ENCODE measurements at regions not wholly inside any gene's neighbourhood (a gene's known extent, or its start where the extent isn't known, plus 50 kb on each side); places are given as distances from the start of the nearest gene placed in this dataset.

DNA sequence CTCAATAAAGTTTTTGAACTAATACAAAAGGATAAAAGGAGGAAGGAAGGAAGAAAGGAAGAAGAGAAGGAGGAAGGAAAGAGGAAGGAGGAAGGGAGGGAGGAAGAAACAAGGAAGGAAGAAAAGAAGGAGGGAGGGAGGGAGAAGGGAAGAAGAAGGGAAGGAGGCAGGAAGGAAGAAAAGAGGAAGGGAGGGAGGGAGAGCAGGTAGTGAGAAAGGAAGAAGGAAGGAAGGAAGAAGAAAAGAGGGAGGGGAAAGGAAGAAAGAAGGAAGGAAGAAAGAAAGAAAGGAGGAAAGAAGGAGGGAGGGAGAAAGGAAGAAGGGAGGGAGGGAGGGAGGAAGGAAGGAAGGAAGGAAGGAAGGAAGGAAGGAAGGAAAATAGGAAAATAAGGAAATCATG is 263.8 kb upstream of the C16orf82 start:
- peaks cover 77% of the 10 kb centered on the region for H3K27me3 ChIP-seq (ENCODE audit: insufficient read depth, low read depth, severe bottlenecking)
- no peaks in the 10 kb centered on the region for H3K9me3 ChIP-seq (ENCODE audit: severe bottlenecking)
- H3K27ac ChIP-seq, result no peak overlapping the region
- no peak for DNase-seq
- H3K36me3 ChIP-seq, result no peaks in the 10 kb centered on the region
- TF ChIP-seq, protein P1, sequence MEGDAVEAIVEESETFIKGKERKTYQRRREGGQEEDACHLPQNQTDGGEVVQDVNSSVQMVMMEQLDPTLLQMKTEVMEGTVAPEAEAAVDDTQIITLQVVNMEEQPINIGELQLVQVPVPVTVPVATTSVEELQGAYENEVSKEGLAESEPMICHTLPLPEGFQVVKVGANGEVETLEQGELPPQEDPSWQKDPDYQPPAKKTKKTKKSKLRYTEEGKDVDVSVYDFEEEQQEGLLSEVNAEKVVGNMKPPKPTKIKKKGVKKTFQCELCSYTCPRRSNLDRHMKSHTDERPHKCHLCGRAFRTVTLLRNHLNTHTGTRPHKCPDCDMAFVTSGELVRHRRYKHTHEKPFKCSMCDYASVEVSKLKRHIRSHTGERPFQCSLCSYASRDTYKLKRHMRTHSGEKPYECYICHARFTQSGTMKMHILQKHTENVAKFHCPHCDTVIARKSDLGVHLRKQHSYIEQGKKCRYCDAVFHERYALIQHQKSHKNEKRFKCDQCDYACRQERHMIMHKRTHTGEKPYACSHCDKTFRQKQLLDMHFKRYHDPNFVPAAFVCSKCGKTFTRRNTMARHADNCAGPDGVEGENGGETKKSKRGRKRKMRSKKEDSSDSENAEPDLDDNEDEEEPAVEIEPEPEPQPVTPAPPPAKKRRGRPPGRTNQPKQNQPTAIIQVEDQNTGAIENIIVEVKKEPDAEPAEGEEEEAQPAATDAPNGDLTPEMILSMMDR (IDR thresholded peaks at IDR 0.05; ENCODE audit: low read depth, low read length), result no peak
- no peak overlapping the region for H3K4me3 ChIP-seq (ENCODE audit: low read depth, low read length)

DNA sequence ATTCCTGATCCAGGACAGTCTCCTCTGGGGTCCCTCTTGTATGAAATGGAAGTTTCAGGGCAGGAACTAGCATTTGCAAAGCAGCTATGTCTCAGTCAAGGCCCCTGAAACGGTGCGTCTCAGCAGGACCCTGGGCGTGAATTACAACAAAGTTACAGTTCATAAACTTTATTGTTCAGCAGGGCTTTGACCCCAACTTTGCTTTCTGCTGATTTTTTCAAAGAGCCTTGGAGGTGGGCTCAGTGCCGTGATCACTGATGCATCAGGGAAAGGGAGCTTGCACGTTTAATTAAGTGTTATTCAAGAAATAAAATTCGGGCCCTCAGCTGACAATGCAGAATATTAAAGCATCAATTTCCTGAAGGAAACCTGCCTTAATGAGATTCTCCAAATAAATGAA is 260.1 kb upstream of the C16orf82 start:
- Histone ChIP-seq H3K9me3 (ENCODE audit: severe bottlenecking) (no peaks in the 10 kb centered on the region), H3K27me3 (ENCODE audit: insufficient read depth, low read depth, severe bottlenecking) (peaks cover 62% of the 10 kb centered on the region), H3K4me3 (ENCODE audit: low read depth, low read length) (no peak overlapping the region), H3K27ac (no peak overlapping the region), H3K36me3 (no peaks in the 10 kb centered on the region)
- TF ChIP-seq, protein P1 (IDR thresholded peaks at IDR 0.05; ENCODE audit: low read depth, low read length), result no peak
- DNase-seq, result no peak

DNA sequence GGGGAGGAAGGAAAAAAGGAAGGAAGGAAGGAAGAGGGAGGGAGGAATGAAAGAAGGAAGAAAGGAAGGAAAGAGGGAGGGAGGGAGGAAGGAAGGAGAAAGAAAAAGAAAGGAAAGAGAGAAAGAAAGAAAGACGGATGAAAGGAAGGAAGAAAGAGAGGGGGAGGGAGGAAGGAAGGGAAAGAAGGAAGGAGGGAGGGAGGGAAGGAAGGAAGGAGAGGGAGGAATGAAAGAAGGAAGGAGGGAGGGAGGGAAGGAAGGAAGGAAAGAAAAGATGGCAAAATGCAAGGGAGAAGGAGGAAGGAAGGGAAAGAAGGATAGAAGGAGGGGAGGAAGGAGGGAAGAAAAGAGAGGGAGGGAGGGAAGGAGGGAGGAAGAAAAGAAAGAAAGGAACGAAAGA is 257.3 kb upstream of the C16orf82 start:
- no peaks in the 10 kb centered on the region for H3K36me3 ChIP-seq
- DNase-seq, result no peak
- TF ChIP-seq, protein P1 (IDR thresholded peaks at IDR 0.05; ENCODE audit: low read depth, low read length), result no peak
- H3K4me3 ChIP-seq (ENCODE audit: low read depth, low read length), result no peak overlapping the region
- H3K9me3 ChIP-seq (ENCODE audit: severe bottlenecking), result no peaks in the 10 kb centered on the region
- H3K27me3 ChIP-seq (ENCODE audit: insufficient read depth, low read depth, severe bottlenecking), result peaks cover 42% of the 10 kb centered on the region
- no peak overlapping the region for H3K27ac ChIP-seq

DNA sequence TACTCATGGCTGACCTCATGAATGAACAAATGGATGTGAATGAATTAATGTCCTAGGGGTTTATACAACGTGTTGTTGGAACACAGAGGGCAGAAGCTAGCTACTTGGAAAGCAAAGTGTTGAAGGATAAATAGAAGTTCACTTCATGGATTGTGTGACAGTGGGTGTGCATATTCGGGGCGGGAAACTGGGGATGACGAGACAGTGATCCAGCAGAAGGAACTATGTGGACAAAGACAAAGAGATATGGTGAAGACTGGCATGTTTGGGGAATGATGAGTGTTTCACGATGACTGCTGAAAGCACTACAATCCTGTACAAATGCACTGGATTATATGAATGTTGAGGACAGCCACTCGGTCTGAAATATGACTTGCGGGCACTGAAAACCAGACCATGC is 250.5 kb upstream of the C16orf82 start:
- H3K4me3 ChIP-seq (ENCODE audit: low read depth, low read length), result no peak overlapping the region
- no peak for DNase-seq
- no peak overlapping the region for H3K27ac ChIP-seq
- no peaks in the 10 kb centered on the region for H3K9me3 ChIP-seq (ENCODE audit: severe bottlenecking)
- no peaks in the 10 kb centered on the region for H3K36me3 ChIP-seq
- peaks cover 40% of the 10 kb centered on the region for H3K27me3 ChIP-seq (ENCODE audit: insufficient read depth, low read depth, severe bottlenecking)
- TF ChIP-seq, protein P1 (IDR thresholded peaks at IDR 0.05; ENCODE audit: low read depth, low read length), result no peak

DNA sequence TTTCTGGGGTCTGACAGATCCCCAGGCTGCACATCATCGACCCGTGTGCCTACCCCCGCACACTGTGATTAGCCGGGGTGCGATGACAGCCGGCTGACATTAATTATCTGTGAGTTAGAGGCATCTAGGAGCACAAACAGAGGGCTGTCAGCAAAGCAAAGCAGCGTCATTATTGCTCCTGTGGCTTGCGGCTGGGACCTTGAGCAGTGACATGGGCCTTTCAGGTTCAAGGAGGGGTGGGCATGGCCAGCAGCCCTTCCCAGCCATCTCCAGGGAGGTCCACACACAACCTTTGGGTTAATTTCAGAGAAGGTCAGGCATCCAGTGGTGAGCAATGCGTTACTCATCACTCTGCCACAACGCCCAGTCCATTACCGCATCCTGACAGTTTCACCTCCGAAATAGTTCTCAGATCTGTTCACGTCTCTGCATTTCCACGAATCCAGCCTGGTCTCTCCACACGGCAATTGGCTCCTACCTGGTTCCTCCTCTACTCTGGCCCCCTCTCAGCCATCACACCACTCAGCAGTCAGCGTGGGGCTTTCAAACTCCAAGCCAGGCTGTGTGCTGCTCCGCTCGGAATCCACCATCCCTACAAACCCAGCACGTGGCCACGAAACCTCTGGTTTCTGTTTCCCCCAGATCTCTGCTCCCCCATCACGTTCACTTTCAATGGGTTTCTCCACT is 249.7 kb upstream of the C16orf82 start:
- H3K9me3 ChIP-seq (ENCODE audit: severe bottlenecking), result no peaks in the 10 kb centered on the region
- H3K4me3 ChIP-seq (ENCODE audit: low read depth, low read length), result no peak overlapping the region
- peaks cover 40% of the 10 kb centered on the region for H3K27me3 ChIP-seq (ENCODE audit: insufficient read depth, low read depth, severe bottlenecking)
- no peak overlapping the region for H3K27ac ChIP-seq
- no peak for DNase-seq
- H3K36me3 ChIP-seq, result no peaks in the 10 kb centered on the region
- TF ChIP-seq, protein P1 (IDR thresholded peaks at IDR 0.05; ENCODE audit: low read depth, low read length), result no peak

DNA sequence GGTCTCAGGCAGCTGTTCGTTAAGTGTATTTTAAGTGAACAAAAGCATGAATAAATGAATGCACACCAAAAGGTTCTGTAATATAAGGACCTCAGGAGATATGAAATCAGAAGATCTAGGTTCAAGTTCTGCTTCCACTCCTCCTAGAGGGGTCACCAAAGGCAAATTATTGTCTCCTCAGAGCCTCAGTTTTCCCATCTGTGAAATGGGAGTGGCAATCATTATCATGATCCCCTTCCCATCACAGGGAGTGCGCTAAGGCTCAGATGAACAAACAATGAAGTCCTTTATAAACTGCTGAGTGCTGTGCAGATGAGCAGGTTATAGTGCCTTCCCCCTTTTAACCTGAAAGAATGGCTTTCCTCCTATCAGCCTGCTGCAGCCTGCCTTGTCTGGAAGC is 248.3 kb upstream of the C16orf82 start:
- Histone ChIP-seq H3K27me3 (ENCODE audit: insufficient read depth, low read depth, severe bottlenecking) (peaks cover 50% of the 10 kb centered on the region), H3K4me3 (ENCODE audit: low read depth, low read length) (no peak overlapping the region), H3K9me3 (ENCODE audit: severe bottlenecking) (no peaks in the 10 kb centered on the region), H3K36me3 (no peaks in the 10 kb centered on the region), H3K27ac (no peak overlapping the region)
- TF ChIP-seq, protein P1 (IDR thresholded peaks at IDR 0.05; ENCODE audit: low read depth, low read length), result no peak
- no peak for DNase-seq

Measured in WERI-Rb-1 (cell line).